ENCODE measurements at regions not wholly inside any gene's neighbourhood (a gene's known extent, or its start where the extent isn't known, plus 50 kb on each side); places are given as distances from the start of the nearest gene placed in this dataset.
"Not testable (repeated sequence)": the region's sequence is repeated elsewhere in the genome, so short reads cannot be mapped to it uniquely, and the experiment has no call there.

DNA sequence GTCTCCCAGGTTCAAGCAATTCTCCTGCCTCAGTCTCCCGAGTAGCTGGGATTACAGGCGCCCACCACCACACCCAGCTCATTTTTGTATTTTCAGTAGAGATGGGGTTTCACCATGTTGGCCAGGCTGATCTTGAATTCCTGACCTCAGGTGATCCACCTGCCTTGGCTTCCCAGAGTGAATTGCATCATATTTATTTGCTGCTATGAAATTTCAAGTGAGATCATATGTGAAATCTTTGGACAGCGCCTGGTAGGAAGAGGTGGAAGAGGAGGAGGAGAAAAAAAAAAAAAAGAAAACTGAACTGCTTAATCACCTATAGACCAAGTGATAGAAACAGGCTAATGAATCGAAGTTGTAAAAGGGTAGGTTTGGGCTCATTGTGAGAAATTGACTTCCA is 557.8 kb upstream of the C16orf82 start:
- not testable (repeated sequence) for DNase-seq (ENCODE audit: low spot score)

DNA sequence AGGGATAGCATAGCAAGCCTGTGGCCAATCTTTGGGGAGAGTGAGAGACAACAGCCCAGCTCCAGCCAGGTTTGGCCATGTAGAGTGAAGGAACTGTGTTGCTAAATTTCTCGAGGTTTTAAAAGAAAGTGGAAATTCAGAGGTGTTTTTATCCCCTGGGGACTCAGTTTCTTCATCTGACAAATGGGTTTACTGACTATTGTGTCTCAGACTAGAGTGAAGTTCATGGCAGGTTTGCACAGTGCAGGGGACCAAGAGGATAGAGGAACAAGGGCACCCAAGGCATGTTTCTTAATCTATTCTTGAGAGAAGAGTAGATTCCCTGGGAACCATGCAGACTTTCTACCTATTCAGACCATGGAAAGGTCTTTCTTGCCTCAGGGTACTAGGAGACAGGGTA is 555.8 kb upstream of the C16orf82 start:
- no peak for DNase-seq (ENCODE audit: low spot score)

- DNase-seq (ENCODE audit: low spot score) = no peak
Observed at GRCh38 chr16:26511463-26511862, 555.3 kb upstream of the C16orf82 start.

- DNase-seq (ENCODE audit: low spot score) = no peak
Observed at GRCh38 chr16:26521626-26522025, 545.1 kb upstream of the C16orf82 start.

GRCh38 chr16:26524281-26524680 is 542.4 kb upstream of the C16orf82 start:
- no peak for DNase-seq (ENCODE audit: low spot score)

GRCh38 chr16:26524846-26525245 is 541.9 kb upstream of the C16orf82 start:
- no peak for DNase-seq (ENCODE audit: low spot score)

GRCh38 chr16:26525856-26526255 is 540.9 kb upstream of the C16orf82 start:
- DNase-seq (ENCODE audit: low spot score) = no peak

- no peak for DNase-seq (ENCODE audit: low spot score)
Observed at GRCh38 chr16:26526633-26527032, 540.1 kb upstream of the C16orf82 start.

GRCh38 chr16:26530584-26531289 is 536.0 kb upstream of the C16orf82 start:
- no peak for DNase-seq (ENCODE audit: low spot score)

DNA sequence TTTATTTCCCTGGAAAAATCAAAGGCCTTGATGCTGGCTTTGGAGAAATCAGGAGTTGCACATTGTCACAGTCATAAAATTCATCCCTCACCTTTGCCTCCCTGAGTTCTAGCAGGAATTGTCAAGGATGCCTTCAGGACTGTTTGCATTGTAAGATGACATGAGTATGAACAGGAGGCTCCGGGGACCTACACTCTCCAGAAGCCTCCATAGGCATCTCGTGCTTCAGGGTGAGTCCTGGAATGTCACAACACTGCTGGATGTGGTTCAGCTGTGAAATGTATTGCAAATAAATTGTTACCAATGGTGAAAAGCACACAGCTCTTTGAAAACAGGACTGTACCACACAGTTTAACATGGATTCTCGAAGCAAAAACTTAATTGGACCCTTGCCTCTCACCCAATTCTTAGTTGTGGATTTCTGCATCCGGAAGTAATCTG is 535.4 kb upstream of the C16orf82 start:
- no peak for DNase-seq (ENCODE audit: low spot score)

DNA sequence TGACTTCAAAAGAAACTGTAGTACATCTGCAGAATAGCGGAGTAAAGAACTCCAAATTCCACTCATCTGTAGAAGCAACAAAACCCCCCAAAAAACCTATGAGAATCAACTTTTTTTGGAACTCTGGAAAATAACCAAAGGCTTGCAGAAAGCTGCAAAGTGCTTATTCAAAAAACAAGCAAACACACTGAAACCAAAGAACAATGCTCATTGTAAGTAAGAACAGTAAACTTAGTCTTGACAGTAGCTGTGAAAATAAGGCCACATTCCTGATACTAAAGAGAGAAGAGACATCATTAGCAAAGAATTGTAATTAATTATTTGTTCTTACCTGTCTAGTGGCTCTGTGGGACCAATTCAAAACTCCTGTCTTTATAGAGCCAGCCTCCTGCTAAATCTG is 534.3 kb upstream of the C16orf82 start:
- no peak for DNase-seq (ENCODE audit: low spot score)

- no peak for DNase-seq (ENCODE audit: low spot score)
Observed at GRCh38 chr16:26542198-26542597, 524.5 kb upstream of the C16orf82 start.

- DNase-seq (ENCODE audit: low spot score) = no peak
Observed at GRCh38 chr16:26546573-26546972, 520.2 kb upstream of the C16orf82 start.

GRCh38 chr16:26547681-26548080 is 519.0 kb upstream of the C16orf82 start:
- DNase-seq (ENCODE audit: low spot score) = no peak

DNA sequence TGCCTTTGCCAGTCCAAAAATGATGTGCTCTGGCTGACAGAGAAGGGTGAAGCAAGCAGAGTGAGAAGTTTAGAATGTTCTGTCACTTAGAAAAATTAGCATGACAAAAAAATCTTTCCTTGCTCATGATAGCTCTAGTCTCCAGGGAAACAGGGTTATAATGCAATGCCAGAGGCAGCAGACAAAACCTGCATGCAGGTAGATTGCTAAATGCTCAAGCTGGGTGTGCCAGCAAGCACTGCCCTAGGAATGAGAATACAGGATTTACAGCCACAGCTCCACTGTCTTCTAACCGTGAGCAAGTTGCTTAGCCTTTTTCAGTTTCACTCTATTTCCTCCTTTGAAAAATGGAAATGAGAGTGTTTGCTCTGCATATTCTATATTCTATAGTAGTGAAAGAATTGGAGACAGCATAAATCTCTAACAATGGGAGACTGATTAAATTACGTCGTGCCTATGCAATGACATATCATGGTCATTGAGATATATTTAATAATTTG is 516.6 kb upstream of the C16orf82 start:
- DNase-seq (ENCODE audit: low spot score) = no peak

- no peak for DNase-seq (ENCODE audit: low spot score)
Observed at GRCh38 chr16:26554030-26554429, 512.7 kb upstream of the C16orf82 start.

DNA sequence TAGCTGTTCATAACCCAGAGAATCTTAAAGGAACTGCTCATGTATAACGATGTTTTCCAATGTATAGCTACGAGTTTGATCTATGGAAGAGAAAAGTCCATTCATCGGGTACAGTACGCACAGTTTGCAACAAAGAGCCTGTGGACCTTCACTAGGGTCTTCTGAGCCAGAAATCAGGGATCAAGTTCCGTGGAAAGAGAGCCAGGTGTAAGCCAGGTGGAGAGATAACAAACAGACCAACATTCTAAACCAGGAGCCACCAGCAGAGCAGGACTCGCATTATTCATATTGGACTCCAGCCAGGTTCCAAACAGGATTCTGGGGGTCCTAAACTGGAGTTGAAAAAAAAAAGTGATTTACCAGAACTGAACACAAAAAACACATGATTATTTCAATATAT is 505.4 kb upstream of the C16orf82 start:
- no peak for DNase-seq (ENCODE audit: low spot score)

- no peak for DNase-seq (ENCODE audit: low spot score)
Observed at GRCh38 chr16:26563018-26563417, 503.7 kb upstream of the C16orf82 start.

DNA sequence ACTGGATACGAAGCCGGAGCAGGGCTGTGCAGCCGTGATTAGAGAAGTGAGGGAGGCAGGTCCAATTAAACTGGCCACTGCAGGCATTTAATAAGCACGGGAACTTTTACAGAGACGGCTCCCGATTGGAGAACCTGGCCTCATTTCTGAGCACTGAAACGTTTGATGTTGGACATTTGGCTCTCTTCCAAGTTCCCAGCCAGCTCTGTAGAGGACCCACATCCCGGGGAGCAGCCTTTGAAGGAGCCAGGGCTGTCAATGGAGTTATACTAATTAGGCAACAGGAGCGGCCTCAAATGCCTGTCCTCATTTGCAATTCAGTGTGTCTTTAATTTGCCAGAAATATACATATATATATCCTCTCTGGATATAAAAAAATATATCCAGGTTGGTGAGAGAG is 499.4 kb upstream of the C16orf82 start:
- DNase-seq (ENCODE audit: low spot score) = no peak

DNA sequence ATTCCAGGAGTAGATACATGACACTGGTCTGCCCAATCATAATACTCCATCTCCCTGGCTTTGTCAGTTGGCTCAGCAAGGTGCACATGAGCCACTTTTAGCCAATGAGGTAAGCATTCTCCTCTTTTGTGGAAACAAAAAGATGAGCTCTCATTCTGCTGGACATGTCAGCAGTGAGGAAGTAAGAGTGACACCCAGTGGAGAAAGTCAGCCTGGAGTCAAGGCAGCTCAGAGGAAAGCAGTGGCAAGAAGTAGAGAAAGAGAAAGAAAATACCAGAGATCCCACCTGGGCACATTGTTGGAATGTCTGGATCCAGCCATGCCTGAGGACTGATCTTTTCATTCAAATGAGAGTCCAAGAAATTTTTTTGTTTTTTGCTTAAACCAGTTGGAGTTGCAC is 496.9 kb upstream of the C16orf82 start:
- peak; percentile 51 for DNase-seq (ENCODE audit: low spot score)

DNA sequence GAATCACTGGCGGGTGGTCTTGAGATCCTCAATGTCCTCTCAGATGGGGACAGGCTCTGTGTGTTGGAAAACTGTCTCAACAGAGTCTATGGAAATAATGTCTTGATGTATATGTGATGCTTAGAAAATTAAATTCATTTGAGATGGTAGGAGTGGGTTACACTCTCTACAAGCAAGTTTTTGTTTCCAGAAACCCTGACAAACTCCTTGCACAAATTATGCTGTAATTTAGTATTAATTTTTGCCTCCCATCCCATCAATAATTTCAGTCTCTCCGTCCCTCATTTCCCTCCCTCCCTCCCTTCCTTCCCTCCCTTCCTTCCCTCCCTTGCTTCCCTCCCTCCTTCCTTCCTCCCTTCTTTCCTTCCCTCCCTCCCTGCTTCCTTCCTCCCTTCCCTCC is 488.0 kb upstream of the C16orf82 start:
- no peak for DNase-seq (ENCODE audit: low spot score)

GRCh38 chr16:26583803-26584202 is 482.9 kb upstream of the C16orf82 start:
- no peak for DNase-seq (ENCODE audit: low spot score)

GRCh38 chr16:26593700-26594099 is 473.0 kb upstream of the C16orf82 start:
- no peak for DNase-seq (ENCODE audit: low spot score)

GRCh38 chr16:26594666-26595065 is 472.1 kb upstream of the C16orf82 start:
- no peak for DNase-seq (ENCODE audit: low spot score)
